GM13976 (cell line): ENCODE measurements at regions not wholly inside any gene's neighbourhood (a gene's known extent, or its start where the extent isn't known, plus 50 kb on each side); places are given as distances from the start of the nearest gene placed in this dataset.

Experiments used
- DNase-seq: peaks from one replicate; pipeline ENCODE4 v3.0.0; 2012; ENCODE audit warnings: low spot score
- in situ Hi-C: fragments of 300-500 bp; cut with MboI; formaldehyde crosslinking; loops from one replicate; pipeline ENCODE4 v1.12.0; 2022; ENCODE audit warnings: low sequenced_read_pairs, mixed read lengths, inconsistent platforms; ENCODE audit not compliant: unreplicated experiment
- TF ChIP-seq, protein P1 (sequence below): IDR thresholded peaks from 2 replicates; pipeline ENCODE4 v1.5.1; 2012; ENCODE audit warnings: borderline replicate concordance, mild to moderate bottlenecking; ENCODE audit not compliant: insufficient read depth; ENCODE audit errors: extremely low read depth, missing control alignments, control extremely low read depth

DNA sequence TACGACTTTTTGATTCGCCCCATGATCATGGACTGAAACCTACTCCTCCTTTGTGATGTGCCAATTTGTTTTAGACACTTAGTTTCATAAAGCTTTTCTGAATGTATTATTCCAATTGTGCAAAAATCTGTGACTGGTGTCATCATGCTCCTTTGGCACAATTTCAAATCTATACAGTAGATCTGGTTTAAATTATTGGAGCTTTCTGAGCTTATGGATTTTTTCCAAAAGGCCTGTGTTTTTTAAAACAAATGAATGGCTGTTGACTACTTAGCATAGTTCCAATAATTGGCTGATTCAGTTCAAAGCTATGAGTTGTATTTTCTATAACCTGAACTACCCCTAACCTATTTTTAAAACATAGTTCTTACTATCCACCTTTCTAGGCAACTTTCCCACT is 282.7 kb downstream of the CNTN3 start:
- TF ChIP-seq, protein P1, sequence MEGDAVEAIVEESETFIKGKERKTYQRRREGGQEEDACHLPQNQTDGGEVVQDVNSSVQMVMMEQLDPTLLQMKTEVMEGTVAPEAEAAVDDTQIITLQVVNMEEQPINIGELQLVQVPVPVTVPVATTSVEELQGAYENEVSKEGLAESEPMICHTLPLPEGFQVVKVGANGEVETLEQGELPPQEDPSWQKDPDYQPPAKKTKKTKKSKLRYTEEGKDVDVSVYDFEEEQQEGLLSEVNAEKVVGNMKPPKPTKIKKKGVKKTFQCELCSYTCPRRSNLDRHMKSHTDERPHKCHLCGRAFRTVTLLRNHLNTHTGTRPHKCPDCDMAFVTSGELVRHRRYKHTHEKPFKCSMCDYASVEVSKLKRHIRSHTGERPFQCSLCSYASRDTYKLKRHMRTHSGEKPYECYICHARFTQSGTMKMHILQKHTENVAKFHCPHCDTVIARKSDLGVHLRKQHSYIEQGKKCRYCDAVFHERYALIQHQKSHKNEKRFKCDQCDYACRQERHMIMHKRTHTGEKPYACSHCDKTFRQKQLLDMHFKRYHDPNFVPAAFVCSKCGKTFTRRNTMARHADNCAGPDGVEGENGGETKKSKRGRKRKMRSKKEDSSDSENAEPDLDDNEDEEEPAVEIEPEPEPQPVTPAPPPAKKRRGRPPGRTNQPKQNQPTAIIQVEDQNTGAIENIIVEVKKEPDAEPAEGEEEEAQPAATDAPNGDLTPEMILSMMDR: no peak
- no peak for DNase-seq
- in situ Hi-C loops: no loop called here

DNA sequence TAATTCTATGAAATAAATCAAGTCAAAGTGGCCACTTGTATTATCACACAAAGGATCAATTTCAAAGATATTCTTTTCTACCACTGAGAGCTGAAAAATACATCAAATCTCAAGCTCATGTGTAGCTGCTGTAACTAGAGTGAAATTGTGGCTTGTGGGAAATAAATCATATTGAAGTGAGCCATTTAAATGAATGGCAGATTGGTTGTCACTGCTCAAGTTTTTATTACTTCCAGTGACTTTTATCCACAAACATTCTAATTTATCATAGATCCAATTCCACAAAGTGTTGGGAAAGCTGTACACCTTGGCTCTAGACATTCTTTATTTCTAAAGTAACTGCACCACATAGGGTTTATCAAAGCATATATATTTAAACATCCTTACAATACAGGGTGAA is 285.4 kb downstream of the CNTN3 start:
- TF ChIP-seq, protein P1: no peak

DNA sequence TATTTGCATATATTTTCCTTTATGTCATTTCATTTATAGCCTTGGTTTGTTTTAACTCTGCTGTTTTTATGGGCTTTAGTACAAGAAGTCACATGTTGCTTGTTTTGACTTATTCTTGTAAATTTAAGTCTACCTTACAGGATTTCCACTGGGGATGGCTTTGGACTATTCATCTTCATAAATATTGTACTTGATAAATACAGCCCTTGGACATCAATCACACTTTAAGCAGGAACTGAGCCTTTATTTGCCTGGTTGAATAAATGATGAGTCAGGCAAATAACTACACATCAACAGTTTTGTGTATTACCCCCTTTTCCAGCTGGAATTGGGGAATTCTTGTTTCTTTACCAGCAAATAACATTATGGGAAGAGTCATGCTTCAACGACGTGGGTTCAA is 286.0 kb downstream of the CNTN3 start:
- no peak for DNase-seq
- TF ChIP-seq, protein P1: no peak
- in situ Hi-C loops: no loop called here

More for the DNA sequence above, 285.4 kb downstream of the CNTN3 start:
- in situ Hi-C loops: no loop called here
- no peak for DNase-seq

DNA sequence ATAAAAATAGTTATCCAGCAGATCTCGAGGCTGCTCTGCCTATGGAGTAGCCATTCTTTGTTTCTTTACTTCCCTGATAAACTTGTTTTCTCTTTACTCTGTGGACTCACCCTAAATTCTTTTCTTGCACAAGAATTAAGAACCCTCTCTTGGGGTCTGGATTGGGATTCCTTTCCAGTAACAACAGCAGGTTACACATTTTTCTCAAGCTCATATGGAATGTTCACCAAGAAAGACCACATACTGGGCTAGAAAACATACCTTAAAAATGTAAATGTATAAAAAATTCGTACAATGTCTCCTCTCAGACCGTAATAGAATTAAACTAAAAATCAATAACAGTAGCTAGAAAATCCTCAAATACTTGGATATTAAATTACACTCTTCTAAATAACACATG is 299.2 kb downstream of the CNTN3 start:
- in situ Hi-C loops: no loop called here
- TF ChIP-seq, protein P1: no peak
- DNase-seq: no peak

DNA sequence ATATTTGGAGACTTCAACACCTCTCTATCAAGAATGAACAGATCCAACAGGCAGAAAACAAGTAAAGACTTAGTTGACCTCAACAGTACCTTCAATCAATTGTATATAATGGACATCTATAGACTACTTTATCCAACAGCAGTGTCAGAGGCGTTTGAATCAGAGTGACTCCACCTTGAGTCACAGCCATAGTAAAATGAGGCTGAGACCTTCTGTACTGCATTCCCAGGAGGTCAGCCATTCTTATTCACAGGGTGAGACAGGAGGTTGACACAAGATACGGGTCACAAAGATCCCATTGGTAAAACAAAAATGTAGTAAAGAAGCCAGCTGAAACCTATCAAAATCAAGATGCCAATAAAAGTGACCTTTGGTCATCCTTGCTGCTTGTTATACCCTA is 299.8 kb downstream of the CNTN3 start:
- DNase-seq: no peak
- TF ChIP-seq, protein P1: no peak
- in situ Hi-C loops: no loop called here

DNA sequence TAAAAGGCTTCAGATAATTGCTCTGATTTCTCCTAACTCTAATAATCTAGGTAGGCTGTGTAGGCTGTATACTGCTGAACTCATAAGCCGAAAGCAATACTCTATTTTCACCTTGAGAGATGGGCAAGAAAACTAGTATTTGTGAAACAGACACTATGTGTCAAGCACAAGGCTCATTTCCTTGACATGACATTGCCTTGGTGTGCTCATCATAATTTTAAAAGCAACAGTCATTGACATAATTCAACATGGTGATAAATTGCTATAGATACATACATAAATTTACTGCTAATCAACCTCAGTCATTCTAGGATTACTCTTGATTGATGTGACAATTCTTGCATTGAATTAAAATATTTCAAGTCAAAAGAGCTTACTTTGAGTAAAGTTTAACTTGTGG is 304.7 kb downstream of the CNTN3 start:
- DNase-seq: no peak
- in situ Hi-C loops: no loop called here
- TF ChIP-seq, protein P1: no peak

DNA sequence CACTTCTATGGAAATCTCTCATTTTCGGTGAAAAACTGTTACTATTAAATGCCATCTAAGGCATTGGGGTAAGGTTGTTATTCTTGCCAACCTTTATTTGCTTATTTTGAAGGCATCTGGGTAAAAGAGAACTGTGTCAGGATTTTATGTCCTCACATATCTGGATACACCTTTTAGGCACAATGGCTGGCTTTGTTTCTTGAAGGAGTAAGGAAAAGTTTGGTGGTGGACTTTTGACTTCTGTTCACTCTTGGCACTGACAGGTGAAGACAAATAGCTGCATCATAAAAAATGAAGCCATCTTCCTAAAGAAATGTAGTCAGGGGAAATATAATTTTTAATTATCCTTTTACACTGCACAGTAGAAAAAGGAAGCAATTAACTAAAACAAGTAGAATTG is 310.0 kb downstream of the CNTN3 start:
- TF ChIP-seq, protein P1: no peak
- in situ Hi-C loops: no loop called here
- DNase-seq: no peak
